GM13976 (cell line): ENCODE measurements at regions not wholly inside any gene's neighbourhood (a gene's known extent, or its start where the extent isn't known, plus 50 kb on each side); places are given as distances from the start of the nearest gene placed in this dataset.

Experiments
- DNase-seq: peaks from one replicate; pipeline ENCODE4 v3.0.0; 2012; ENCODE audit warnings: low spot score
- in situ Hi-C: fragments of 300-500 bp; cut with MboI; formaldehyde crosslinking; loops from one replicate; pipeline ENCODE4 v1.12.0; 2022; ENCODE audit warnings: low sequenced_read_pairs, mixed read lengths, inconsistent platforms; ENCODE audit not compliant: unreplicated experiment
- TF ChIP-seq, protein P1 (sequence below): IDR thresholded peaks from 2 replicates; pipeline ENCODE4 v1.5.1; 2012; ENCODE audit warnings: borderline replicate concordance, mild to moderate bottlenecking; ENCODE audit not compliant: insufficient read depth; ENCODE audit errors: extremely low read depth, missing control alignments, control extremely low read depth

DNA sequence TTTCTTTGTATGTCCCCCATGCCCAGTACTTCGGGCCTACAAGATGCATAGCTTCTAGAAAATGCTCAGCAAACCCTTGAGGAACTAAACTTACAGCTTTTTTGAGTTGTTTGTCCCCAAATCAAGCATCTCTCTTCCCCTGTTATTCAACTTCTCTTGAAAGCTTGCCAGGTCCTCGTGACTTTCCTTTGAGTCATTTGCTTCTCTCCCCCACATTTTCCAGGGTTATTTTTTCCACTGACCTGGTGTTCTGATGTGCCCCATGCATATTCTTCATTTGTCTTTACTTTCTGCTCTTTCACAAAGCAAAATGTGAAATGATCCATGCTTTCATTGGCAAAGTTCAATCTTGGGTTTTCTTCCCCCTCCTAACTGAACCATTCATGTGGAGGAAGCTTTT lies 204.8 kb downstream of the TFAP2A start:
- in situ Hi-C loops: no loop called here
- TF ChIP-seq, protein P1, sequence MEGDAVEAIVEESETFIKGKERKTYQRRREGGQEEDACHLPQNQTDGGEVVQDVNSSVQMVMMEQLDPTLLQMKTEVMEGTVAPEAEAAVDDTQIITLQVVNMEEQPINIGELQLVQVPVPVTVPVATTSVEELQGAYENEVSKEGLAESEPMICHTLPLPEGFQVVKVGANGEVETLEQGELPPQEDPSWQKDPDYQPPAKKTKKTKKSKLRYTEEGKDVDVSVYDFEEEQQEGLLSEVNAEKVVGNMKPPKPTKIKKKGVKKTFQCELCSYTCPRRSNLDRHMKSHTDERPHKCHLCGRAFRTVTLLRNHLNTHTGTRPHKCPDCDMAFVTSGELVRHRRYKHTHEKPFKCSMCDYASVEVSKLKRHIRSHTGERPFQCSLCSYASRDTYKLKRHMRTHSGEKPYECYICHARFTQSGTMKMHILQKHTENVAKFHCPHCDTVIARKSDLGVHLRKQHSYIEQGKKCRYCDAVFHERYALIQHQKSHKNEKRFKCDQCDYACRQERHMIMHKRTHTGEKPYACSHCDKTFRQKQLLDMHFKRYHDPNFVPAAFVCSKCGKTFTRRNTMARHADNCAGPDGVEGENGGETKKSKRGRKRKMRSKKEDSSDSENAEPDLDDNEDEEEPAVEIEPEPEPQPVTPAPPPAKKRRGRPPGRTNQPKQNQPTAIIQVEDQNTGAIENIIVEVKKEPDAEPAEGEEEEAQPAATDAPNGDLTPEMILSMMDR: no peak
- no peak for DNase-seq

DNA sequence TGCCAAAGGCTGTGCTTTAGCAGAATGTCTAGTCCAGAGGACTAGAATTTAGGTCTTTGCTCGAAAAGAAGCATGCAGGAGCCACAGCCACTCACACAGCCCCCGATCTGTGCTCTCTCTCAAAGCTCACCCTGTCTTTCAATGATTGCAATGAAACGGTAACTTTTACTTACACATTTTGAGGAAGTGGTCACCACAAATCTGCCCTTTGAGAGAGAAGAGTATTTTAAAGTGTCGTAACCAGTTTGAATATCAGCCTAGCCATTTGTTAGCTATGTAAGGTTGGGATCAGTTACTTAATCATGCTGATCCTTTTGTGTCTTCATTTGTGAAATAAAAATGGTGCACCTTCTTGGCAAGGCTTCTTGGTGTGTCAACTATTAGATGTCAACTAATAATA lies 209.0 kb downstream of the TFAP2A start:
- in situ Hi-C loops: no loop called here
- DNase-seq: no peak
- TF ChIP-seq, protein P1: no peak

DNA sequence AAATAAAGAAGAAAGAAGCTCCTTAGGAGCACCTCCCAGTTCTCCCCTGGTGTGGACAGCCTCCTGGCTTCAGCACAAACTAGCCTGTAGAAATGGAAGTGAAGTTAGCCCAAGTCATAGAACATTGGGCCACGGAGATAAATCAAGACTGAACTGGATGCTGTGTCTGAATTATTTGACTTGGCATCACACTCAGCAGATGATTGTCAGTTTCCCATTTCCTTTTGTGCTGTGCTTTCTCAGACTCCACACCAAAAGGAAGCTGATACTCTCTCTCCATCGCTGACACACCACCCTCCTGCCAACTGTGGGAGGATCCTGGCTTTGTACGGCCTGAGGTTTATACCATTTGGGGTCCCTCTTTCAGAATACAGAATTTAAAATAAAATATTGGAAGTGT lies 209.8 kb downstream of the TFAP2A start:
- in situ Hi-C loops: no loop called here
- TF ChIP-seq, protein P1: no peak
- no peak for DNase-seq

DNA sequence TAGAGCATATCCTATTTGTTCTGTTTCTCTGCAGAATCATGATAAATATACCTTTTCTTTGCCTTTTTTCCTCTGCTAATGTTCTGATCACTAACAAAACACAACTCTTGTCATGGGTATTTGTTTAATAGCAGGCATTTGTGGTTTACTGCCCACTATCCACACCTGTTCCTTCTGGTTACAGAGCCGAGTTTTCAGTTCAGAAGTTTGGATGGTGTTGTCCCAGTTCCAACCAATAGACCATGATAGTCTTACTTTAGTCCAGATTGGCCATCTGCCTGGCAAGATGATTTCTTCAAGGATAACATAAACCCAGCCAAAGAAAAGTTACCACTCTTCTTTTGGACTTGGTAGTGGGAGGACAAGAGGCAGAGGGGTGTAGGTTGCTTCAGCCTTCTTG lies 211.2 kb downstream of the TFAP2A start:
- TF ChIP-seq, protein P1: no peak
- in situ Hi-C loops: no loop called here

DNA sequence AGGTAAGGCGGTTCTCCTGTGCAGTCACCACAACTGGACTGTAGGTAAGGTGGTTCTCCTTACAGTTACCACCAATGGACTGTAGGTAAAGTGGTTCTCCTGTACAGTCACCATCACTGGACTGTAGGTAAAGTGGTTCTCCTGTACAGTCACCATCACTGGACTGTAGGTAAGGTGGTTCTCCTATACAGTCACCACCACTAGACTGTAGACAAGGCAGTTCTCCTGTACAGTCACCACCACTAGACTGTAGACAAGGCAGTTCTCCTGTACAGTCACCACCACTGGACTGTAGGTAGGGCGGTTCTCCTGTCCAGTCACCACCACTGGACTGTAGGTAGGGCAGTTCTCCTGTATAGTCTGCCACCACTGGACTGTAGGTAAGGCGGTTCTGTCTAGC lies 212.3 kb downstream of the TFAP2A start:
- DNase-seq: no peak

More for the DNA sequence above, 211.2 kb downstream of the TFAP2A start:
- DNase-seq: no peak

DNA sequence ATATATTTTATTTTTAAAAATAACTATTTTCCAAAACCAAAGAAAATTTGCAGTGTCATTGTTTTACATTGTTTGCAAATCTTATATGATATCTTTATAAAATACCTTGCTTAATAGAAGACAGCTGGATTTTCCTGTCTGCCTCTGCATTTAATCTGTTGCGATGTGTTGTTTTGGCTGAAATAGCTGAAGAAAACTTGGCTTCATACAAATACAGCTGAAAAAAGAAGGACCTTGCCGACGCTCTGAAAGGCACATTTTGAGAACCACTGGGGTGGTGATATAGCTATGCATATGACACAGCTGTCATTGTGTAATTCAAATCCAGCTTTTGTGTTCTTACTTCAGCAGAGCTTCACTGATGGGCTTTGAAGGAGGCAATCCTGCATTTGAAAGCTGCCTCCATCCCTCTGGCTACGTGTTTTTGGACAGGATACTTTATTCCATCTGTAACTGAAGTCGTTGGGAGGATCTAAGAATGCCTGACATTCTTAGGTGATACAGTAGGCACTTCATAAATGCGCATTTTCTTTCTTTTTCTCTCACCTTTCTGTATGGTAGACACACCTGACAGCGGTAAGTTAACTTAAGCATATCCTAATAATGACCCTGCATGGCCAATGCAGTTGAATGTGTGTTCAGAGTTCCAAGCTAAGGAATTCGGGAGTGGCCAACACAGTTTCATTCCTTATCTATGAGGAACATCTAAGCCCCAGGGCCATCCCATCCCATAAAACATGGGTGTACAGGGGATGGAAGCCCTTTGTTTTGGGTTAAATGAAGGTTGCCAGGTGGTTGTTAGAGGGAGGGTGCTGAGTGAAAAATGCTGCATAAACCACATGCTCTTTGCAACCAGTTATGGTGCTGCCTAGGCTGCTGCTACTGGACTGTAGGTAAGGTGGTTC lies 213.0 kb downstream of the TFAP2A start:
- TF ChIP-seq, protein P1: no peak
- in situ Hi-C loops: no loop called here

More for the DNA sequence above, 212.3 kb downstream of the TFAP2A start:
- TF ChIP-seq, protein P1: no peak
- in situ Hi-C loops: no loop called here

More for the DNA sequence above, 213.0 kb downstream of the TFAP2A start:
- no peak for DNase-seq
